IMR-90 (cell line): ENCODE measurements at regions not wholly inside any gene's neighbourhood (a gene's known extent, or its start where the extent isn't known, plus 50 kb on each side); places are given as distances from the start of the nearest gene placed in this dataset.

ENCODE experiments used
- ATAC-seq: fragments of 200-7000 bp; cut with Tn5 transposase; 2 replicates; pipeline ENCODE4 v1.9.1; 2020; ENCODE audit warnings: low read depth, mild to moderate bottlenecking, moderate library complexity
- BruUV-seq: library from RNA; stranded (reverse); fragments of 400-500 nt; replicated peaks from 2 replicates; lab custom pipeline; 2021; lab: Mats Ljungman, UMichigan
- CTCF ChIA-PET: fragments of 300-600 bp; formaldehyde crosslinking; extraction: SDS; loops from one replicate; lab custom pipeline; 2021; ENCODE audit warnings: antibody characterized with exemption; lab: Yijun Ruan, JAX
- POLR2A ChIA-PET: fragments of 300-600 bp; sonication (Branson Sonifier 250); formaldehyde crosslinking; loops from one replicate; lab custom pipeline; 2022; ENCODE audit warnings: antibody characterized with exemption; ENCODE audit not compliant: unreplicated experiment; lab: Charles Lee
- DNase-seq: peaks from one replicate; pipeline ENCODE4 v3.0.0; 2013
- H2AFZ ChIP-seq: replicated peaks from 2 replicates; pipeline ENCODE3; 2013; ENCODE audit warnings: low read length, mild to moderate bottlenecking; ENCODE audit not compliant: poor library complexity
- H2AK5ac ChIP-seq: 2 replicates; pipeline ENCODE4 v1.6.1; 2013; ENCODE audit warnings: low read depth, low read length, inconsistent platforms
- H2AK9ac ChIP-seq: replicated peaks from 2 replicates; pipeline ENCODE3; 2013; ENCODE audit warnings: mild to moderate bottlenecking, low read depth, low read length, moderate library complexity; ENCODE audit not compliant: poor library complexity
- H2BK120ac ChIP-seq: 2 replicates; pipeline ENCODE4 v1.6.1; 2013; ENCODE audit warnings: low read depth, low read length, inconsistent platforms
- H2BK15ac ChIP-seq: 3 replicates; pipeline ENCODE4 v1.6.1; 2013; ENCODE audit warnings: low read depth, low read length, inconsistent platforms
- H2BK20ac ChIP-seq: 2 replicates; pipeline ENCODE4 v1.6.1; 2013; ENCODE audit warnings: low read depth, mild to moderate bottlenecking, inconsistent platforms, low read length, moderate library complexity
- H2BK5ac ChIP-seq: 2 replicates; pipeline ENCODE4 v1.6.1; 2013; ENCODE audit warnings: mild to moderate bottlenecking, low read depth, low read length, inconsistent platforms; ENCODE audit not compliant: poor library complexity, severe bottlenecking
- H3K14ac ChIP-seq: replicated peaks from 2 replicates; pipeline ENCODE4 v1.6.1; 2013; ENCODE audit warnings: low read depth, low read length, inconsistent platforms
- H3K18ac ChIP-seq: 2 replicates; pipeline ENCODE4 v1.6.1; 2013; ENCODE audit warnings: low read depth, low read length, control low read depth
- H3K23ac ChIP-seq: 2 replicates; pipeline ENCODE4 v1.6.1; 2013; ENCODE audit warnings: low read depth, low read length, inconsistent platforms
- H3K27ac ChIP-seq: 2 replicates; pipeline ENCODE4 v1.5.1; 2013; ENCODE audit warnings: mild to moderate bottlenecking, control low read depth, low read length; ENCODE audit not compliant: insufficient read depth
- H3K27me3 ChIP-seq: 2 replicates; pipeline ENCODE4 v1.6.1; 2013; ENCODE audit warnings: low read length; ENCODE audit not compliant: control insufficient read depth, insufficient read depth
- H3K36me3 ChIP-seq: 2 replicates; pipeline ENCODE4 v1.6.1; 2013; ENCODE audit warnings: low read length, mixed read lengths; ENCODE audit not compliant: control insufficient read depth, insufficient read depth
- H3K4ac ChIP-seq: 2 replicates; pipeline ENCODE4 v1.6.1; 2013; ENCODE audit warnings: low read depth, low read length, inconsistent platforms
- H3K4me1 ChIP-seq: 2 replicates; pipeline ENCODE4 v1.6.1; 2013; ENCODE audit warnings: low read length, mixed read lengths; ENCODE audit not compliant: control insufficient read depth, insufficient read depth
- H3K4me2 ChIP-seq: 2 replicates; pipeline ENCODE4 v1.6.1; 2013; ENCODE audit warnings: low read depth, mild to moderate bottlenecking, control low read depth, low read length, moderate library complexity
- H3K4me3 ChIP-seq: 2 replicates; pipeline ENCODE4 v1.5.1; 2013; ENCODE audit warnings: low read depth, mild to moderate bottlenecking, control low read depth, low read length, moderate library complexity; ENCODE audit not compliant: insufficient read depth
- H3K56ac ChIP-seq: 2 replicates; pipeline ENCODE4 v1.6.1; 2013; ENCODE audit warnings: low read length, inconsistent platforms; ENCODE audit not compliant: insufficient read depth; ENCODE audit errors: extremely low read depth
- H3K79me1 ChIP-seq, 2 experiments: 2 replicates each; pipeline ENCODE4 v1.6.1; 2013; ENCODE audit warnings: low read length in 2 of 2, inconsistent platforms in 1 of 2, low read depth in 1 of 2
- H3K9ac ChIP-seq: 2 replicates; pipeline ENCODE4 v1.6.1; 2013; ENCODE audit warnings: low read depth, low read length, control low read depth
- H3K9me1 ChIP-seq: 2 replicates; pipeline ENCODE4 v1.6.1; 2013; ENCODE audit warnings: low read length, inconsistent platforms; ENCODE audit not compliant: insufficient read depth
- H3K9me3 ChIP-seq: 2 replicates; pipeline ENCODE4 v1.6.1; 2013; ENCODE audit warnings: low read length; ENCODE audit not compliant: control insufficient read depth, insufficient read depth
- H4K20me1 ChIP-seq: 2 replicates; pipeline ENCODE4 v1.6.1; 2013; ENCODE audit warnings: low read length, inconsistent platforms; ENCODE audit not compliant: insufficient read depth
- H4K5ac ChIP-seq: 2 replicates; pipeline ENCODE4 v1.6.1; 2013; ENCODE audit warnings: mild to moderate bottlenecking, low read depth, low read length, control low read depth
- H4K8ac ChIP-seq, 2 experiments: 2 replicates each; pipeline ENCODE4 v1.6.1; 2013; ENCODE audit warnings: low read depth in 2 of 2, low read length in 2 of 2, control low read depth in 1 of 2, inconsistent platforms in 1 of 2
- H4K91ac ChIP-seq: 2 replicates; pipeline ENCODE4 v1.6.1; 2013; ENCODE audit warnings: low read depth, low read length, inconsistent platforms; ENCODE audit not compliant: insufficient read depth
- BHLHE40 ChIP-seq: fragments of 150-350 bp; IDR thresholded peaks from 2 replicates; pipeline ENCODE4 v1.6.1; 2016; ENCODE audit warnings: mild to moderate bottlenecking, low read depth, low read length
- CEBPB ChIP-seq: IDR thresholded peaks from 2 replicates; pipeline ENCODE4 v1.6.1; 2012; ENCODE audit warnings: low read depth, low read length, improper control_type of control experiment
- CHD1 ChIP-seq: IDR thresholded peaks from 2 replicates; pipeline ENCODE4 v1.6.1; 2012; ENCODE audit warnings: low read depth, low read length, improper control_type of control experiment
- FOS ChIP-seq: fragments of 150-350 bp; IDR thresholded peaks from 2 replicates; pipeline ENCODE4 v1.6.1; 2016; ENCODE audit warnings: low read depth, low read length
- MAFK ChIP-seq: IDR thresholded peaks from 2 replicates; pipeline ENCODE4 v1.6.1; 2012; ENCODE audit warnings: low read depth, low read length, improper control_type of control experiment
- MAZ ChIP-seq: IDR thresholded peaks from 2 replicates; pipeline ENCODE4 v1.6.1; 2012; ENCODE audit warnings: low read depth, mild to moderate bottlenecking, low read length, improper control_type of control experiment, moderate library complexity, borderline replicate concordance
- MXI1 ChIP-seq: IDR thresholded peaks from 2 replicates; pipeline ENCODE4 v1.6.1; 2012; ENCODE audit warnings: low read depth, mild to moderate bottlenecking, low read length, moderate library complexity, borderline replicate concordance
- NFE2L2 ChIP-seq: fragments of 150-350 bp; IDR thresholded peaks from 2 replicates; pipeline ENCODE4 v1.6.1; 2016; ENCODE audit warnings: low read depth, mild to moderate bottlenecking, low read length
- POLR2A ChIP-seq: IDR thresholded peaks from 2 replicates; pipeline ENCODE4 v1.6.1; 2012; ENCODE audit warnings: mild to moderate bottlenecking, low read depth, low read length
- RAD21 ChIP-seq: IDR thresholded peaks from 2 replicates; pipeline ENCODE4 v1.6.1; 2012; ENCODE audit warnings: low read length, improper control_type of control experiment
- RCOR1 ChIP-seq: IDR thresholded peaks from 2 replicates; pipeline ENCODE4 v1.6.1; 2012; ENCODE audit warnings: mild to moderate bottlenecking, low read length, improper control_type of control experiment; ENCODE audit not compliant: insufficient replicate concordance
- RFX5 ChIP-seq: IDR thresholded peaks from 2 replicates; pipeline ENCODE4 v1.8.0; 2012; ENCODE audit warnings: low read depth, mild to moderate bottlenecking, low read length, moderate library complexity
- SMC3 ChIP-seq: fragments of 150-350 bp; IDR thresholded peaks from 2 replicates; pipeline ENCODE4 v1.6.1; 2016; ENCODE audit warnings: low read depth, mild to moderate bottlenecking, antibody characterized with exemption, low read length, moderate library complexity
- WGBS, 2 experiments: methylation state at CpG; one replicate each; pipeline versions ENCODE4 v1.1.5 to v1.1.7; 2013; ENCODE audit warnings: missing lambda C conversion rate in 2 of 2; ENCODE audit not compliant: insufficient read length in 1 of 2; ENCODE audit errors: extremely low coverage in 2 of 2; 5-methylcytosine and 5-hydroxymethylcytosine counted together
- dilution Hi-C: fragments of 300-500 bp; cut with HindIII; formaldehyde crosslinking; loops from one replicate; pipeline ENCODE4 v1.14.3; 2018; ENCODE audit warnings: low sequenced_read_pairs; ENCODE audit not compliant: unreplicated experiment
- in situ Hi-C: fragments of 300-500 bp; cut with MboI; formaldehyde crosslinking; loops from 3 replicates; pipeline ENCODE4 v1.14.3; 2019; ENCODE audit warnings: low sequenced_read_pairs, inconsistent platforms, mixed read lengths
- intact Hi-C: fragments of 100-400 bp; cut with micrococcal nuclease; formaldehyde crosslinking; loops from 2 replicates; pipeline ENCODE4 v1.10.0; 2022
- TF ChIP-seq, protein P1 (sequence below): fragments of 150-350 bp; IDR thresholded peaks from 2 replicates; pipeline ENCODE4 v1.6.1; 2017; ENCODE audit warnings: mild to moderate bottlenecking, antibody characterized with exemption, low read length, low read depth
- TF ChIP-seq, protein P2 (sequence below): fragments of 150-350 bp; IDR thresholded peaks from 2 replicates; pipeline ENCODE4 v1.6.1; 2016; ENCODE audit warnings: low read depth, mild to moderate bottlenecking, low read length, moderate library complexity, borderline replicate concordance
- TF ChIP-seq, protein P3 (sequence below): conservative IDR thresholded peaks from 2 replicates; pipeline ENCODE4 v1.5.1; 2012; ENCODE audit warnings: mild to moderate bottlenecking, low read depth, low read length, improper control_type of control experiment

DNA sequence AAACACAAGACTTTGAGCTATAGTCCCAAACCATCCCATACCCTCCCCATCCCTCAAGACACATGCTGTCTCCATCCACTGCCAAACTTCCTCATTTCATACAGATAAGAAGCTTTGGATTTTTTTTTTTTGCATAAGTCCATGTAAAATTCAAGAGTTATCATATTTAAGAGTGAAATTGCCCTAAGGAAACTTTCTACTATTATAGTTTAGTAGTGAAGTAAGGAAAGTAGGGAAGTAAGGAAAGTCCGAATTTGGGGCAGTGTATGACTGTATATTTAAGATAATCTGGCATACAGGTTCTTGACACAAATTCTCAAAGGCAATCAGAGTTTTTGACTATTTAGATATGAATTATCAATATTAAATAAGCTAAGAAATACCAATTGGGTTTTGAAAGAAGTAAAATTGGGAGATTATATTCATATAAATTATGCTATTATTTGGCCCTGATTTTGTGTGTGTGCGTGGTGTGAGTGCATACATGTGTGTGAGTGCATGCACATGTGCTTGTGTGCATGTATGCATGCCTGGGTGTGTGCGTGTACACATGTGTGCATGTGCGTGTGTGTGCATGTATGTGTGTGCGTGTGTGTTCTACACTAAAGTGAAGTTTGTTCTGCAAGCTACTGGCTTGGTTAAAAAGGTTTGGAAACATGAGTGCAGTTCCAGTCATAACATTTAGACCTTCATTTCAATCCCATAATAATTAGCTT lies 83.6 kb upstream of the MBNL1 start:
- Histone ChIP-seq H3K14ac (no peak overlapping the region), H3K36me3 (no peaks in the 10 kb centered on the region), H2AK5ac (peak overlapping the region; percentile 49; the same call in 1 of the 2 replicates), H3K18ac (0 out of 2 replicates have a peak overlapping the region, but pooled peaks have one; percentile 61), H2BK20ac (no peak overlapping the region), H2BK15ac (no peak overlapping the region), H3K9me1 (peaks cover 2% of the 10 kb centered on the region; the same call in 1 of the 2 replicates), H3K9me3 (no peaks in the 10 kb centered on the region), H3K23ac (no peak overlapping the region), H3K4ac (no peak overlapping the region), H4K8ac (no peak overlapping the region), H3K27me3 (no peaks in the 10 kb centered on the region), H3K9ac (no peak overlapping the region), H3K4me3 (no peak overlapping the region), H4K91ac (no peak overlapping the region), H4K5ac (no peak overlapping the region), H3K27ac (no peak overlapping the region), H3K56ac (no peak overlapping the region), H2BK5ac (no peak overlapping the region), H3K4me1 (peaks cover 2% of the 10 kb centered on the region), H2AFZ (no peak overlapping the region), H3K4me2 (no peak overlapping the region), H2AK9ac (no peak overlapping the region), H3K79me1 (no peaks in the 10 kb centered on the region), H2BK120ac (no peak overlapping the region), H4K20me1 (no peaks in the 10 kb centered on the region)
- TF ChIP-seq FOS (no peak), MAZ (no peak), MAFK (no peak), RFX5 (no peak), CHD1 (no peak), SMC3 (no peak), BHLHE40 (no peak), POLR2A (no peak), CEBPB (no peak), MXI1 (no peak), RCOR1 (no peak), NFE2L2 (no peak), RAD21 (no peak)
- TF ChIP-seq, protein P1, sequence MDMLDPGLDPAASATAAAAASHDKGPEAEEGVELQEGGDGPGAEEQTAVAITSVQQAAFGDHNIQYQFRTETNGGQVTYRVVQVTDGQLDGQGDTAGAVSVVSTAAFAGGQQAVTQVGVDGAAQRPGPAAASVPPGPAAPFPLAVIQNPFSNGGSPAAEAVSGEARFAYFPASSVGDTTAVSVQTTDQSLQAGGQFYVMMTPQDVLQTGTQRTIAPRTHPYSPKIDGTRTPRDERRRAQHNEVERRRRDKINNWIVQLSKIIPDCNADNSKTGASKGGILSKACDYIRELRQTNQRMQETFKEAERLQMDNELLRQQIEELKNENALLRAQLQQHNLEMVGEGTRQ = no peak
- TF ChIP-seq, protein P2, sequence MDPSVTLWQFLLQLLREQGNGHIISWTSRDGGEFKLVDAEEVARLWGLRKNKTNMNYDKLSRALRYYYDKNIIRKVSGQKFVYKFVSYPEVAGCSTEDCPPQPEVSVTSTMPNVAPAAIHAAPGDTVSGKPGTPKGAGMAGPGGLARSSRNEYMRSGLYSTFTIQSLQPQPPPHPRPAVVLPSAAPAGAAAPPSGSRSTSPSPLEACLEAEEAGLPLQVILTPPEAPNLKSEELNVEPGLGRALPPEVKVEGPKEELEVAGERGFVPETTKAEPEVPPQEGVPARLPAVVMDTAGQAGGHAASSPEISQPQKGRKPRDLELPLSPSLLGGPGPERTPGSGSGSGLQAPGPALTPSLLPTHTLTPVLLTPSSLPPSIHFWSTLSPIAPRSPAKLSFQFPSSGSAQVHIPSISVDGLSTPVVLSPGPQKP = no peak
- TF ChIP-seq, protein P3, sequence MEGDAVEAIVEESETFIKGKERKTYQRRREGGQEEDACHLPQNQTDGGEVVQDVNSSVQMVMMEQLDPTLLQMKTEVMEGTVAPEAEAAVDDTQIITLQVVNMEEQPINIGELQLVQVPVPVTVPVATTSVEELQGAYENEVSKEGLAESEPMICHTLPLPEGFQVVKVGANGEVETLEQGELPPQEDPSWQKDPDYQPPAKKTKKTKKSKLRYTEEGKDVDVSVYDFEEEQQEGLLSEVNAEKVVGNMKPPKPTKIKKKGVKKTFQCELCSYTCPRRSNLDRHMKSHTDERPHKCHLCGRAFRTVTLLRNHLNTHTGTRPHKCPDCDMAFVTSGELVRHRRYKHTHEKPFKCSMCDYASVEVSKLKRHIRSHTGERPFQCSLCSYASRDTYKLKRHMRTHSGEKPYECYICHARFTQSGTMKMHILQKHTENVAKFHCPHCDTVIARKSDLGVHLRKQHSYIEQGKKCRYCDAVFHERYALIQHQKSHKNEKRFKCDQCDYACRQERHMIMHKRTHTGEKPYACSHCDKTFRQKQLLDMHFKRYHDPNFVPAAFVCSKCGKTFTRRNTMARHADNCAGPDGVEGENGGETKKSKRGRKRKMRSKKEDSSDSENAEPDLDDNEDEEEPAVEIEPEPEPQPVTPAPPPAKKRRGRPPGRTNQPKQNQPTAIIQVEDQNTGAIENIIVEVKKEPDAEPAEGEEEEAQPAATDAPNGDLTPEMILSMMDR = no peak
- ChIA-PET CTCF (interaction anchor here (0.7 to 1.4 kb wide), 2 partner anchors 10 to 141 kb away, joined by 3 to 4 read pairs; no protein-coding TSS in a partner anchor), POLR2A (no interaction called here)
- no peak for ATAC-seq
- in situ Hi-C loops (no loop called here), intact Hi-C loops (no loop called here), dilution Hi-C loops (no loop called here)
- no TSS peak for BruUV-seq
- no peak for DNase-seq
- 90% methylated on average over 2 of the region's 5 CpGs; no CpG with 5 or more reads in 1 of the 2 experiments for WGBS, 2 experiments
